Endothelial cell of umbilical vein (primary cell): ENCODE measurements at regions not wholly inside any gene's neighbourhood (a gene's known extent, or its start where the extent isn't known, plus 50 kb on each side); places are given as distances from the start of the nearest gene placed in this dataset.

Source experiments
- BruUV-seq: library from RNA; stranded (reverse); fragments of 400-500 nt; replicated peaks from 2 replicates; lab custom pipeline; 2021; lab: Mats Ljungman, UMichigan
- CTCF ChIA-PET: fragments of 300-600, 350-600 bp; sonication (Branson Sonifier 250); formaldehyde crosslinking; loops from one replicate; lab custom pipeline; 2021; ENCODE audit warnings: antibody characterized with exemption, inconsistent platforms; lab: Charles Lee
- POLR2A ChIA-PET: fragments of 300-600, 350-600 bp; sonication (Branson Sonifier 250); formaldehyde crosslinking; loops from one replicate; lab custom pipeline; 2021; ENCODE audit warnings: antibody characterized with exemption, inconsistent platforms; lab: Charles Lee
- DNase-seq: peaks from one replicate; pipeline ENCODE4 v3.0.0-alpha.2; 2011; ENCODE audit warnings: low read depth, low spot score
- FAIRE-seq: peaks from 2 replicates; lab custom pipeline; 2011; peaks lifted over from hg19 to GRCh38; lab: Jason Lieb, UNC
- H2AFZ ChIP-seq: 2 replicates; pipeline ENCODE4 v1.6.0; 2012; ENCODE audit warnings: low read depth, low read length, control low read depth, inconsistent platforms
- H3K27ac ChIP-seq: 2 replicates; pipeline ENCODE4 v1.5.1; 2011; ENCODE audit warnings: low read depth, mild to moderate bottlenecking, control low read depth, low read length, moderate library complexity; ENCODE audit not compliant: insufficient read depth
- H3K27me3 ChIP-seq, 2 experiments: 2 replicates each; pipeline versions ENCODE4 v1.6.0 to v1.6.1; 2011; ENCODE audit warnings: low read length in 2 of 2, mixed read lengths in 1 of 2; ENCODE audit not compliant: control insufficient read depth in 2 of 2, insufficient read depth in 2 of 2
- H3K36me3 ChIP-seq, 2 experiments: 2 replicates in 1 of 2; 3 replicates in 1 of 2; pipeline ENCODE4 v1.5.1; 2011; ENCODE audit warnings: low read length in 2 of 2, mild to moderate bottlenecking in 1 of 2, moderate library complexity in 1 of 2; ENCODE audit not compliant: control insufficient read depth in 2 of 2, insufficient read depth in 2 of 2; ENCODE audit errors: extremely low read depth in 1 of 2
- H3K4me1 ChIP-seq: 3 replicates; pipeline ENCODE4 v1.5.1; 2011; ENCODE audit warnings: mild to moderate bottlenecking, low read length; ENCODE audit not compliant: control insufficient read depth, insufficient read depth; ENCODE audit errors: extremely low read depth
- H3K4me2 ChIP-seq: 2 replicates; pipeline ENCODE4 v1.6.1; 2011; ENCODE audit warnings: low read length, control low read depth, mixed read lengths; ENCODE audit not compliant: insufficient read depth
- H3K4me3 ChIP-seq, 3 experiments: fragments of 200-600 bp in 1 of 3; sonication (generic), shearing (Covaris generic) in 1 of 3; replicated peaks in 1 of 3; 2 replicates each; pipeline ENCODE4 v1.5.1; 2011 to 2016; ENCODE audit warnings: control low read depth in 3 of 3, low read length in 3 of 3, mild to moderate bottlenecking in 2 of 3, inconsistent platforms in 1 of 3, low read depth in 1 of 3, moderate library complexity in 1 of 3; ENCODE audit not compliant: insufficient read depth in 1 of 3
- H3K79me2 ChIP-seq: 2 replicates; pipeline ENCODE4 v1.6.0; 2012; ENCODE audit warnings: low read length, inconsistent platforms; ENCODE audit not compliant: control insufficient read depth, insufficient read depth
- H3K9ac ChIP-seq: replicated peaks from 2 replicates; pipeline ENCODE3; 2011; ENCODE audit warnings: low read length, control low read depth; ENCODE audit not compliant: insufficient read depth; ENCODE audit errors: extremely low read depth
- H3K9me1 ChIP-seq: replicated peaks from 3 replicates; pipeline ENCODE4 v1.6.0; 2011; ENCODE audit warnings: mild to moderate bottlenecking, low read length; ENCODE audit not compliant: control insufficient read depth, insufficient read depth; ENCODE audit errors: extremely low read depth
- H3K9me3 ChIP-seq: replicated peaks from 2 replicates; pipeline ENCODE4 v1.5.1; 2012; ENCODE audit warnings: low read length, inconsistent platforms; ENCODE audit not compliant: control insufficient read depth, insufficient read depth
- H4K20me1 ChIP-seq: replicated peaks from 2 replicates; pipeline ENCODE3; 2011; ENCODE audit warnings: mild to moderate bottlenecking, low read length; ENCODE audit not compliant: control insufficient read depth, insufficient read depth; ENCODE audit errors: extremely low read depth
- FOS ChIP-seq: IDR thresholded peaks from 2 replicates; pipeline ENCODE4 v1.6.1; 2011; ENCODE audit warnings: mild to moderate bottlenecking, low read length, moderate library complexity, borderline replicate concordance; ENCODE audit not compliant: insufficient read depth
- GATA2 ChIP-seq: IDR thresholded peaks from 2 replicates; pipeline ENCODE4 v1.7.0; 2011; ENCODE audit warnings: low read depth, mild to moderate bottlenecking, moderate library complexity, mixed read lengths, low read length; ENCODE audit not compliant: insufficient read length, insufficient read depth
- JUN ChIP-seq: IDR thresholded peaks from 2 replicates; pipeline ENCODE4 v1.6.1; 2011; ENCODE audit warnings: borderline replicate concordance, low read depth; ENCODE audit not compliant: insufficient read length, insufficient read depth
- MYC ChIP-seq: IDR thresholded peaks from one replicate; pipeline ENCODE4 v1.6.1; 2011; ENCODE audit warnings: mild to moderate bottlenecking, low read depth, low read length
- POLR2A ChIP-seq: IDR thresholded peaks from 2 replicates; pipeline ENCODE4 v1.6.1; 2012; ENCODE audit warnings: low read depth, mild to moderate bottlenecking, control low read depth, low read length
- POLR2AphosphoS5 ChIP-seq: IDR thresholded peaks from 2 replicates; pipeline ENCODE4 v1.6.1; 2012; ENCODE audit warnings: low read depth, mild to moderate bottlenecking, control low read depth, low read length, moderate library complexity; ENCODE audit not compliant: insufficient read depth
- dilution Hi-C: fragments of 300-500 bp; cut with MboI; formaldehyde crosslinking; loops from one replicate; pipeline ENCODE4 v1.15.0; 2019; ENCODE audit warnings: low sequenced_read_pairs; ENCODE audit not compliant: extremely low pct_ligation_motif_present
- intact Hi-C: fragments of 100-400 bp; cut with micrococcal nuclease; formaldehyde crosslinking; loops from one replicate; pipeline ENCODE4 v1.10.0; 2022
- TF ChIP-seq, protein P1 (sequence below), 2 donors: IDR thresholded peaks; 1 replicate in 1 of 2; 2 replicates in 1 of 2; pipeline ENCODE4 v1.5.1; 2011; ENCODE audit warnings: low read length in 2 of 2, mild to moderate bottlenecking in 2 of 2, moderate library complexity in 2 of 2, control low read depth in 1 of 2, inconsistent platforms in 1 of 2, low read depth in 1 of 2; ENCODE audit not compliant: insufficient read depth in 1 of 2; ENCODE audit errors: extremely low read depth in 1 of 2
- TF ChIP-seq, protein P2 (sequence below): IDR thresholded peaks from 2 replicates; pipeline ENCODE4 v1.6.1; 2011; ENCODE audit not compliant: insufficient read depth, insufficient read length

- Histone ChIP-seq H3K9me3 (no peaks in the 10 kb centered on the region), H3K27me3 (peaks cover 2% of the 10 kb centered on the region in 2 experiments), H3K9me1 (no peaks in the 10 kb centered on the region), H4K20me1 (no peaks in the 10 kb centered on the region), H3K79me2 (no peaks in the 10 kb centered on the region), H3K27ac (no peak overlapping the region), H2AFZ (no peak overlapping the region), H3K9ac (no peak overlapping the region), H3K36me3 (no peaks in the 10 kb centered on the region), H3K4me1 (peaks cover 4% of the 10 kb centered on the region), H3K4me2 (no peak overlapping the region), H3K4me3 (no peak overlapping the region)
- TF ChIP-seq JUN (no peak), MYC (no peak), FOS (no peak), GATA2 (no peak), POLR2AphosphoS5 (no peak), POLR2A (no peak)
- TF ChIP-seq, protein P1, sequence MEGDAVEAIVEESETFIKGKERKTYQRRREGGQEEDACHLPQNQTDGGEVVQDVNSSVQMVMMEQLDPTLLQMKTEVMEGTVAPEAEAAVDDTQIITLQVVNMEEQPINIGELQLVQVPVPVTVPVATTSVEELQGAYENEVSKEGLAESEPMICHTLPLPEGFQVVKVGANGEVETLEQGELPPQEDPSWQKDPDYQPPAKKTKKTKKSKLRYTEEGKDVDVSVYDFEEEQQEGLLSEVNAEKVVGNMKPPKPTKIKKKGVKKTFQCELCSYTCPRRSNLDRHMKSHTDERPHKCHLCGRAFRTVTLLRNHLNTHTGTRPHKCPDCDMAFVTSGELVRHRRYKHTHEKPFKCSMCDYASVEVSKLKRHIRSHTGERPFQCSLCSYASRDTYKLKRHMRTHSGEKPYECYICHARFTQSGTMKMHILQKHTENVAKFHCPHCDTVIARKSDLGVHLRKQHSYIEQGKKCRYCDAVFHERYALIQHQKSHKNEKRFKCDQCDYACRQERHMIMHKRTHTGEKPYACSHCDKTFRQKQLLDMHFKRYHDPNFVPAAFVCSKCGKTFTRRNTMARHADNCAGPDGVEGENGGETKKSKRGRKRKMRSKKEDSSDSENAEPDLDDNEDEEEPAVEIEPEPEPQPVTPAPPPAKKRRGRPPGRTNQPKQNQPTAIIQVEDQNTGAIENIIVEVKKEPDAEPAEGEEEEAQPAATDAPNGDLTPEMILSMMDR (IDR thresholded peaks at IDR 0.05; ENCODE audit: extremely low read depth in 1 of 2, insufficient read depth in 1 of 2, low read depth in 1 of 2, low read length in 2 of 2): no peak
- TF ChIP-seq, protein P2, sequence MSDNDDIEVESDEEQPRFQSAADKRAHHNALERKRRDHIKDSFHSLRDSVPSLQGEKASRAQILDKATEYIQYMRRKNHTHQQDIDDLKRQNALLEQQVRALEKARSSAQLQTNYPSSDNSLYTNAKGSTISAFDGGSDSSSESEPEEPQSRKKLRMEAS: no peak
- CTCF ChIA-PET: interaction anchor here (2.3 kb wide), 1 partner anchor 65 kb away, joined by 5 read pairs; no protein-coding TSS in a partner anchor
- no peak for FAIRE-seq
- no peak for DNase-seq
- dilution Hi-C loops: no loop called here
- POLR2A ChIA-PET: no interaction called here
- BruUV-seq: no TSS peak
- intact Hi-C loops: no loop called here
These were observed 107.2 kb upstream of the GGTLC1 start for GRCh38 chr20:24095756-24096155.
